Activated T-cell treated with anti-CD3 and anti-CD28 coated beads, Interleukin-2, amount 50 U/mL, for 4 hours (primary cell): ENCODE measurements at regions not wholly inside any gene's neighbourhood (a gene's known extent, or its start where the extent isn't known, plus 50 kb on each side); places are given as distances from the start of the nearest gene placed in this dataset.

Experiments used
- ATAC-seq, 2 donors: fragments of 200-7000 bp; cut with Tn5 transposase; one replicate each; pipeline ENCODE4 v1.10.0; 2021
- DNase-seq: peaks from one replicate; pipeline ENCODE4 v3.0.0-alpha.2; 2020
- H3K27me3 Mint-ChIP-seq: one replicate; pipeline ENCODE4 v1.8.0; 2021; ENCODE audit warnings: low read depth, mixed read lengths
- H3K36me3 Mint-ChIP-seq: one replicate; pipeline ENCODE4 v1.8.0; 2022; ENCODE audit warnings: mixed read lengths; ENCODE audit not compliant: insufficient read depth
- H3K4me1 Mint-ChIP-seq: one replicate; pipeline ENCODE4 v1.8.0; 2021; ENCODE audit warnings: low read depth, mixed read lengths
- H3K4me3 Mint-ChIP-seq: one replicate; pipeline ENCODE4 v1.8.0; 2021; ENCODE audit warnings: mild to moderate bottlenecking, moderate library complexity, mixed read lengths
- H3K9me3 Mint-ChIP-seq: one replicate; pipeline ENCODE4 v1.8.0; 2021; ENCODE audit warnings: mixed read lengths

DNA sequence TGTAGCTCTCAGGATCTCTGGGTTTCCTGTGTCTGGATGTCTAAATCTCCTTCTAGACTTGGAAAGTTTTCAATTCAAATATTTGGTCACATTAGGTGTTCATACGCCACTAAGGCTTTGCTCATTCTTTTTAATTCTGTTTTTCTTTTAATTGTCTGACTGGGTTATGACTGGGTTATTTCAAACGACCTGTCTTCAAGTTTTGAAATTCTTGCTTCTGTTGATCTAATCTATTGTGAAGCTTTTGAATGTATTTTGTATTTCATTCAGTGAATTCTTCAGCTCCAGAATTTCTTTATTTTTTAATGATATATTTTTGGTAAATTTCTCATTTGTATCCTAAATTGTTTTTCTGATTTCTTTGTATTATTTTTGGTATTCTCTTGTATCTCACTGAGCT is 81.0 kb upstream of the PCDH10 start:
- DNase-seq (no peak), ATAC-seq (no peak)
- no peaks in the 10 kb centered on the region for H3K36me3 Mint-ChIP-seq
- peaks cover 24% of the 10 kb centered on the region for H3K9me3 Mint-ChIP-seq
- no peaks in the 10 kb centered on the region for H3K4me1 Mint-ChIP-seq
- H3K27me3 Mint-ChIP-seq = no peaks in the 10 kb centered on the region
- no peak overlapping the region for H3K4me3 Mint-ChIP-seq

DNA sequence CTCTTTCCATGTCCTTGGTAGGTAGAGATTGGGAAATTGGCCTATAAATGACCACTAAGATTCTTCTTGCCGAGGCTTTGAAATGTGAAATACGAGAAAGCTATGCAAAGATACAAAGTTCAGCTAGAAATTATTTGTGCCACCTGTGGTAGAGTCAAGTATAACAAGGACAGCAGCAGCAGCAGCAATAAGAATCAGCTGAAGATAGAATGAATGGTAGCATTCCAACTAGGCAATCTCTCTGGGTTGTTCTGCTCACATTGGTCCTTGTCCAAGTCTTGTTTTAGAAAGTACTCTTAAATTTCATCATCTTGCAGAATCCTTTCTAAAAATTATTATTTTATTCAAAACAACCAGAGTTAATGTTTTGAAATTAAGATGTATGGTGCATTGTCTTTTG is 67.8 kb upstream of the PCDH10 start:
- ATAC-seq (no peak), DNase-seq (no peak)
- Mint-ChIP-seq H3K4me1 (no peaks in the 10 kb centered on the region), H3K4me3 (no peak overlapping the region), H3K36me3 (no peaks in the 10 kb centered on the region), H3K9me3 (peaks cover 9% of the 10 kb centered on the region), H3K27me3 (no peaks in the 10 kb centered on the region)

GRCh38 chr4:133084421-133084820 is 64.7 kb upstream of the PCDH10 start:
- H3K9me3 Mint-ChIP-seq = no peaks in the 10 kb centered on the region

DNA sequence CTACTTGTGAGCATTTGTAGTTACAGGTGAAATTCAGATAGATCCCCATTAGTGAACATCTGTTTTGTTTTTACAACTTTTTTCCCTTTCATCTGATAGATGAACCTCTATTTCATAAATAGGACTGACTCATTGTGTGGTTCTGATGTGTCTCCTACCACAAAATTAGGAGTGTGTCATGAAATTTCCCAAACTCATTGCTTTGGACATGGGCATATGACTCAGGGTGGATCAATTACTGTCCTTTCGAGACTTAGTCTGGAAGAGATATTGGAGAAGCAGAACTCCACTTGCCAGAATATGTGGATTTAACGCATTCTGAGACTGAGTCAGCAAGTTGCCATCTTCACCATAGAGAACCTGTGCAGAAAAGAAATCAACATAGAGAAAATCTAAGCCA is 53.5 kb upstream of the PCDH10 start:
- Mint-ChIP-seq H3K4me1 (no peaks in the 10 kb centered on the region), H3K36me3 (no peaks in the 10 kb centered on the region)

More at GRCh38 chr4:133084421-133084820, 64.7 kb upstream of the PCDH10 start:
- Mint-ChIP-seq H3K4me1 (no peaks in the 10 kb centered on the region), H3K36me3 (no peaks in the 10 kb centered on the region), H3K27me3 (no peaks in the 10 kb centered on the region), H3K4me3 (no peak overlapping the region)
- no peak for DNase-seq
- ATAC-seq = no peak

GRCh38 chr4:133096972-133097371 is 52.1 kb upstream of the PCDH10 start:
- Mint-ChIP-seq H3K36me3 (no peaks in the 10 kb centered on the region), H3K4me3 (no peak overlapping the region), H3K9me3 (peaks cover 3% of the 10 kb centered on the region), H3K4me1 (no peaks in the 10 kb centered on the region), H3K27me3 (no peaks in the 10 kb centered on the region)
- DNase-seq (no peak), ATAC-seq (no peak)

More for the DNA sequence above, 53.5 kb upstream of the PCDH10 start:
- no peak for DNase-seq
- ATAC-seq = no peak
- H3K9me3 Mint-ChIP-seq = peaks cover 3% of the 10 kb centered on the region
- no peaks in the 10 kb centered on the region for H3K27me3 Mint-ChIP-seq
- no peak overlapping the region for H3K4me3 Mint-ChIP-seq
